ENCODE measurements at regions not wholly inside any gene's neighbourhood (a gene's known extent, or its start where the extent isn't known, plus 50 kb on each side); places are given as distances from the start of the nearest gene placed in this dataset.

DNA sequence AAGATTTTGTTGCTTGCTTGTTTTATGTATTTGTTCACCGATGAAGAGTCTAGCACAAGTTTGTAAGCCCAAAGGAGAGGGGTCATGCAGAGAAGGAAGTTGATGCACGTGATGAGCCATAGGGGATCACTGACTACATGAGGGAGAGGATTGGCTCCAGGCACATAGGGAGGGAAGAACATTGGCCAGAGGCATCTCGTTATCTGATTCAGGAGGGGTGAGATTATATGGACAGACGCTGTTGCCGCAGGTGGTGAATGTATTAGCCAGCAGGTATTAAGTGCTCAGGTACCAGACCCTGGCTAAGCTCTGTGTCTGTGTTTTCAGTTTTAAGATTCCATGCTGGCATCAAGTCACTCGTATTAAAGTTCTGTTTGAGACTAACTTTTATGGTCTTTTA, 91.8 kb upstream of the CHST9 start:
- H3K27me3 Mint-ChIP-seq (ENCODE audit: unreplicated experiment) = peaks cover 7% of the 10 kb centered on the region
- no peaks in the 10 kb centered on the region for H3K4me1 Mint-ChIP-seq (ENCODE audit: unreplicated experiment)
- no peak overlapping the region for H3K27ac Mint-ChIP-seq (ENCODE audit: unreplicated experiment)
- no peaks in the 10 kb centered on the region for H3K36me3 Mint-ChIP-seq (ENCODE audit: unreplicated experiment)
- no peaks in the 10 kb centered on the region for H3K9me3 Mint-ChIP-seq (ENCODE audit: unreplicated experiment)
- TF ChIP-seq, protein P1, sequence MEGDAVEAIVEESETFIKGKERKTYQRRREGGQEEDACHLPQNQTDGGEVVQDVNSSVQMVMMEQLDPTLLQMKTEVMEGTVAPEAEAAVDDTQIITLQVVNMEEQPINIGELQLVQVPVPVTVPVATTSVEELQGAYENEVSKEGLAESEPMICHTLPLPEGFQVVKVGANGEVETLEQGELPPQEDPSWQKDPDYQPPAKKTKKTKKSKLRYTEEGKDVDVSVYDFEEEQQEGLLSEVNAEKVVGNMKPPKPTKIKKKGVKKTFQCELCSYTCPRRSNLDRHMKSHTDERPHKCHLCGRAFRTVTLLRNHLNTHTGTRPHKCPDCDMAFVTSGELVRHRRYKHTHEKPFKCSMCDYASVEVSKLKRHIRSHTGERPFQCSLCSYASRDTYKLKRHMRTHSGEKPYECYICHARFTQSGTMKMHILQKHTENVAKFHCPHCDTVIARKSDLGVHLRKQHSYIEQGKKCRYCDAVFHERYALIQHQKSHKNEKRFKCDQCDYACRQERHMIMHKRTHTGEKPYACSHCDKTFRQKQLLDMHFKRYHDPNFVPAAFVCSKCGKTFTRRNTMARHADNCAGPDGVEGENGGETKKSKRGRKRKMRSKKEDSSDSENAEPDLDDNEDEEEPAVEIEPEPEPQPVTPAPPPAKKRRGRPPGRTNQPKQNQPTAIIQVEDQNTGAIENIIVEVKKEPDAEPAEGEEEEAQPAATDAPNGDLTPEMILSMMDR (IDR thresholded peaks at IDR 0.05) = no peak
- DNase-seq (ENCODE audit: extremely low spot score, unreplicated experiment) = no peak
- H3K4me3 Mint-ChIP-seq (ENCODE audit: unreplicated experiment) = no peak overlapping the region

DNA sequence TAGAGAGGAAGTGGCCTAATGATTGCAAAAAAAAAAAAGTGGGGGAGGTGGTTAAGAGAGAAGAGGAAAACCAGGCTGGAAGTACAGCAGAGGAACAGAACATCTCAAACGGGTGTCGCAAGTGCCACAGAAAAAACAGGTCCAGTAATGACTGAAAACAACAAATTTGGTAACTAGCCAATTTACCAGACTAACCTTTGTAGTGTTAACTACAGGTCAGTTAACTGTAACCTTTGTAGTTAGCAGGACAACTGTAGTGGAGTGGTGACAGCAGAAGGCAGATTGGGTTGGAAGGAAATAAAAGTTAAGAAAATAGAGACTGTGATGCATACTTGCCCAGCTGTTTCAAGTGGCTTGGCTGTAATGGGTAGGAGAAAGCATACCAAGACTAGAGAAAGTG, 91.4 kb upstream of the CHST9 start:
- peaks cover 8% of the 10 kb centered on the region for H3K27me3 Mint-ChIP-seq (ENCODE audit: unreplicated experiment)
- peaks cover 2% of the 10 kb centered on the region for H3K9me3 Mint-ChIP-seq (ENCODE audit: unreplicated experiment)
- no peak for DNase-seq (ENCODE audit: extremely low spot score, unreplicated experiment)
- H3K4me3 Mint-ChIP-seq (ENCODE audit: unreplicated experiment) = no peak overlapping the region
- no peaks in the 10 kb centered on the region for H3K36me3 Mint-ChIP-seq (ENCODE audit: unreplicated experiment)
- no peaks in the 10 kb centered on the region for H3K4me1 Mint-ChIP-seq (ENCODE audit: unreplicated experiment)
- TF ChIP-seq, protein P1 (IDR thresholded peaks at IDR 0.05) = no peak
- no peak overlapping the region for H3K27ac Mint-ChIP-seq (ENCODE audit: unreplicated experiment)

GRCh38 chr18:27274901-27275300, 89.8 kb upstream of the CHST9 start:
- TF ChIP-seq, protein P1 (IDR thresholded peaks at IDR 0.05) = no peak
- no peaks in the 10 kb centered on the region for H3K4me1 Mint-ChIP-seq (ENCODE audit: unreplicated experiment)
- H3K36me3 Mint-ChIP-seq (ENCODE audit: unreplicated experiment) = no peaks in the 10 kb centered on the region
- no peak for DNase-seq (ENCODE audit: extremely low spot score, unreplicated experiment)
- no peak overlapping the region for H3K27ac Mint-ChIP-seq (ENCODE audit: unreplicated experiment)
- peaks cover 10% of the 10 kb centered on the region for H3K27me3 Mint-ChIP-seq (ENCODE audit: unreplicated experiment)
- no peak overlapping the region for H3K4me3 Mint-ChIP-seq (ENCODE audit: unreplicated experiment)
- H3K9me3 Mint-ChIP-seq (ENCODE audit: unreplicated experiment) = peaks cover 8% of the 10 kb centered on the region

DNA sequence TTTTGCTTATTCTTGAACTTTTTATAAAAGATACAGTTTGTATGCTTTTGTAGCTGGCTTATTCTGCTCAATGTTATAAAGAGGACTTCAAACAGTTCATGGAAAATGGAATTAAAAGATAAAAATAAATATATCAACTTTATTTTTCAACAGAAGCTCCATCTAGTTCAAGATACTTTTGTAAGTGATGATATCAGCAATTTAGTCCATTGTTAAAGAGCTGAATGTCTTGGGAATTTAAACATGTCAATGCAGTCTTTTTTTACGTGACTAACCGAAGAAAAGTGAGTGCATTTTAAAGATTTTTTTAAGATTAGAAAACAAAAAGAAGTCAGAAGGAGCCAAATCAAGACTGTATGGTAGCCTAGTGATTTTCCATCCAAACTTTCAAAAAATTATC, 85.4 kb upstream of the CHST9 start:
- Mint-ChIP-seq H3K4me3 (ENCODE audit: unreplicated experiment) (no peak overlapping the region), H3K36me3 (ENCODE audit: unreplicated experiment) (no peaks in the 10 kb centered on the region), H3K27me3 (ENCODE audit: unreplicated experiment) (peaks cover 9% of the 10 kb centered on the region), H3K9me3 (ENCODE audit: unreplicated experiment) (peaks cover 8% of the 10 kb centered on the region), H3K4me1 (ENCODE audit: unreplicated experiment) (no peaks in the 10 kb centered on the region), H3K27ac (ENCODE audit: unreplicated experiment) (no peak overlapping the region)
- DNase-seq (ENCODE audit: extremely low spot score, unreplicated experiment) = no peak
- TF ChIP-seq, protein P1 (IDR thresholded peaks at IDR 0.05) = no peak

DNA sequence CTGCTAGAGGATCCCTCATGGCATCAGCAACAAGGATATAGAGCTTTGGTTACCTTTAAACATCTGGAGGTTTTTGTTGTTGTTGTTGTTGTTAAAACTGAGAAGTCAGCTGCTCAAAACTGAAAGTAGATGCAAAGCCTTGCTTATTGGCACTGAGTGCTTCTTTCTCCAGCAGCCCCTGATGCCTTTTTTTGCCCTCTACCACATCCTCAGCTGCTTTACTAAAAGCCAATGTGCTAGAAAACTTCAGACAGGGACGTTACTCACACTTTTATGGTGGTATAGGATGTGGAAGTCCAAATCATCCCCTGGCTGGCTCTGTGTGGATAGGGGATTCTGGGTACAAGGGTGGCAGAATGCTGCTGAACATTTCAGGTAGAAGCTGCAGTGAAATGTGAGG, 78.3 kb upstream of the CHST9 start:
- TF ChIP-seq, protein P1 (IDR thresholded peaks at IDR 0.05) = no peak
- Mint-ChIP-seq H3K27me3 (ENCODE audit: unreplicated experiment) (peaks cover 5% of the 10 kb centered on the region), H3K36me3 (ENCODE audit: unreplicated experiment) (no peaks in the 10 kb centered on the region), H3K9me3 (ENCODE audit: unreplicated experiment) (peaks cover 27% of the 10 kb centered on the region), H3K4me1 (ENCODE audit: unreplicated experiment) (no peaks in the 10 kb centered on the region), H3K4me3 (ENCODE audit: unreplicated experiment) (no peak overlapping the region), H3K27ac (ENCODE audit: unreplicated experiment) (no peak overlapping the region)
- no peak for DNase-seq (ENCODE audit: extremely low spot score, unreplicated experiment)

All from osteocyte (in vitro differentiated cells).